ENCODE measurements at regions not wholly inside any gene's neighbourhood (a gene's known extent, or its start where the extent isn't known, plus 50 kb on each side); places are given as distances from the start of the nearest gene placed in this dataset.

GRCh38 chr1:218866507-218866906 is 307.2 kb upstream of the LYPLAL1 start (continued):
- no peak for TF ChIP-seq SAP30 (IDR thresholded peaks at IDR 0.05; ENCODE audit: insufficient read depth, insufficient replicate concordance, low read length)

- Histone ChIP-seq H3K18ac (ENCODE audit: extremely low read depth, low read length) (no peak overlapping the region), H2BK5ac (ENCODE audit: low read depth, low read length) (no peak overlapping the region), H2AK5ac (ENCODE audit: low read depth, low read length) (no peak overlapping the region), H3K4me2 (ENCODE audit: insufficient read depth in 1 of 2, low read depth in 2 of 2, low read length in 2 of 2) (no peak overlapping the region), H4K91ac (replicated peaks; ENCODE audit: insufficient read length, low read length) (no peak overlapping the region), H3K56ac (replicated peaks; ENCODE audit: insufficient read length, low read depth, low read length) (no peak overlapping the region), H3K23ac (ENCODE audit: insufficient read length) (no peak overlapping the region), H3K9ac (replicated peaks in 1 of 4; ENCODE audit: extremely low read depth in 1 of 4, low read depth in 3 of 4, low read length in 3 of 4) (no peak overlapping the region), H3K4ac (replicated peaks; ENCODE audit: insufficient read length, low read depth, low read length) (no peak overlapping the region), H3K4me1 (replicated peaks in 1 of 4; ENCODE audit: control insufficient read depth in 3 of 4, insufficient read depth in 4 of 4, low read length in 3 of 4) (no peaks in the 10 kb centered on the region), H2AFZ (ENCODE audit: low read length) (no peak overlapping the region), H3K14ac (ENCODE audit: insufficient read length) (no peak overlapping the region), H3K36me3 (ENCODE audit: control insufficient read depth in 2 of 4, insufficient read depth in 4 of 4, low read length in 3 of 4) (no peaks in the 10 kb centered on the region), H3K79me1 (ENCODE audit: low read depth, low read length) (no peaks in the 10 kb centered on the region), H3K23me2 (ENCODE audit: low read depth, low read length) (no peaks in the 10 kb centered on the region), H3K79me2 (ENCODE audit: control insufficient read depth in 1 of 2, insufficient read depth in 2 of 2, low read length in 2 of 2) (no peaks in the 10 kb centered on the region), H4K5ac (ENCODE audit: insufficient read length, low read depth, low read length) (no peak overlapping the region), H3K27ac (ENCODE audit: low read depth, low read length) (no peak overlapping the region), H2BK15ac (ENCODE audit: low read length) (no peak overlapping the region), H2BK120ac (replicated peaks; ENCODE audit: low read depth, low read length) (no peak overlapping the region), H4K8ac (ENCODE audit: extremely low read depth, insufficient read depth, low read length) (no peak overlapping the region), H2BK20ac (ENCODE audit: low read length) (no peak overlapping the region), H3K9me3 (ENCODE audit: insufficient read depth in 2 of 2, low read depth in 1 of 2, low read length in 1 of 2) (no peaks in the 10 kb centered on the region), H3K27me3 (replicated peaks in 1 of 4; ENCODE audit: control insufficient read depth in 3 of 4, extremely low read depth in 1 of 4, insufficient read depth in 3 of 4, low read length in 3 of 4) (no peaks in the 10 kb centered on the region), H3K4me3 (ENCODE audit: extremely low read depth in 1 of 4, insufficient read depth in 2 of 4, low read depth in 3 of 4, low read length in 4 of 4) (no peak overlapping the region), H4K20me1 (replicated peaks in 1 of 2; ENCODE audit: control insufficient read depth in 1 of 2, insufficient read depth in 2 of 2, low read length in 2 of 2) (no peaks in the 10 kb centered on the region), H2BK12ac (ENCODE audit: low read depth, low read length) (no peak overlapping the region)
- ChIA-PET CTCF (ENCODE audit: partially characterized antibody) (no interaction called here), POLR2A (ENCODE audit: partially characterized antibody) (no interaction called here)
- no peak for FAIRE-seq
- no peak for DNase-seq (ENCODE audit: low read depth in 1 of 2, low spot score in 2 of 2)
- 94% methylated on average over 3 of the region's 3 CpGs; no CpG with 5 or more reads in 1 of the 2 experiments for WGBS, 2 experiments (ENCODE audit: extremely low coverage in 1 of 2, insufficient coverage in 1 of 2, insufficient read length in 1 of 2, insufficient replicate concordance in 2 of 2, low coverage in 1 of 2, low lambda C conversion rate in 2 of 2, missing lambda C conversion rate in 1 of 2)
- TF ChIP-seq RNF2 (IDR thresholded peaks at IDR 0.05; ENCODE audit: borderline replicate concordance, low read depth, low read length, missing control alignments, poor library complexity, severe bottlenecking) (no peak), ZNF274 (IDR thresholded peaks at IDR 0.05; ENCODE audit: borderline replicate concordance, extremely low read depth, low read length) (no peak), YY1 (IDR thresholded peaks at IDR 0.05; ENCODE audit: low read depth, low read length) (no peak), BACH1 (IDR thresholded peaks at IDR 0.05; ENCODE audit: low read length) (no peak), TBP (IDR thresholded peaks at IDR 0.05; ENCODE audit: low read depth, low read length) (no peak), KDM4A (IDR thresholded peaks at IDR 0.05; ENCODE audit: low read depth, low read length, severe bottlenecking) (no peak), NRF1 (IDR thresholded peaks at IDR 0.05; ENCODE audit: low read depth, low read length) (no peak), EGR1 (IDR thresholded peaks at IDR 0.05; ENCODE audit: borderline replicate concordance, low read depth, low read length) (no peak), NANOG (IDR thresholded peaks at IDR 0.05; ENCODE audit: insufficient read depth, low read depth, low read length, poor library complexity, severe bottlenecking) (no peak), SP2 (IDR thresholded peaks at IDR 0.05; ENCODE audit: low read length) (no peak), ATF3 (IDR thresholded peaks at IDR 0.05; ENCODE audit: insufficient read depth, low read depth, low read length) (no peak), POU5F1 (IDR thresholded peaks at IDR 0.05; ENCODE audit: low read depth, low read length) (no peak)
Measured at GRCh38 chr1:218867066-218867465, 306.6 kb upstream of the LYPLAL1 start.
